ENCODE measurements at regions not wholly inside any gene's neighbourhood (a gene's known extent, or its start where the extent isn't known, plus 50 kb on each side); places are given as distances from the start of the nearest gene placed in this dataset.

GRCh38 chr18:51721388-51721787 lies 523.9 kb upstream of the MEX3C start:
- H3K27ac ChIP-seq: no peak overlapping the region
- H3K9me3 ChIP-seq: no peaks in the 10 kb centered on the region
- DNase-seq: no peak
- H3K27me3 ChIP-seq: no peaks in the 10 kb centered on the region
- TF ChIP-seq POLR2A (IDR thresholded peaks at IDR 0.05): no peak
- TF ChIP-seq, protein P1, sequence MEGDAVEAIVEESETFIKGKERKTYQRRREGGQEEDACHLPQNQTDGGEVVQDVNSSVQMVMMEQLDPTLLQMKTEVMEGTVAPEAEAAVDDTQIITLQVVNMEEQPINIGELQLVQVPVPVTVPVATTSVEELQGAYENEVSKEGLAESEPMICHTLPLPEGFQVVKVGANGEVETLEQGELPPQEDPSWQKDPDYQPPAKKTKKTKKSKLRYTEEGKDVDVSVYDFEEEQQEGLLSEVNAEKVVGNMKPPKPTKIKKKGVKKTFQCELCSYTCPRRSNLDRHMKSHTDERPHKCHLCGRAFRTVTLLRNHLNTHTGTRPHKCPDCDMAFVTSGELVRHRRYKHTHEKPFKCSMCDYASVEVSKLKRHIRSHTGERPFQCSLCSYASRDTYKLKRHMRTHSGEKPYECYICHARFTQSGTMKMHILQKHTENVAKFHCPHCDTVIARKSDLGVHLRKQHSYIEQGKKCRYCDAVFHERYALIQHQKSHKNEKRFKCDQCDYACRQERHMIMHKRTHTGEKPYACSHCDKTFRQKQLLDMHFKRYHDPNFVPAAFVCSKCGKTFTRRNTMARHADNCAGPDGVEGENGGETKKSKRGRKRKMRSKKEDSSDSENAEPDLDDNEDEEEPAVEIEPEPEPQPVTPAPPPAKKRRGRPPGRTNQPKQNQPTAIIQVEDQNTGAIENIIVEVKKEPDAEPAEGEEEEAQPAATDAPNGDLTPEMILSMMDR (IDR thresholded peaks at IDR 0.05): peak in 2 of 6 experiments; percentile 13 to 26
- no peaks in the 10 kb centered on the region for H3K36me3 ChIP-seq
- no peak overlapping the region for H3K4me3 ChIP-seq
- no peaks in the 10 kb centered on the region for H3K4me1 ChIP-seq

- no peak for DNase-seq
- H3K27me3 ChIP-seq: no peaks in the 10 kb centered on the region
- no peak overlapping the region for H3K4me3 ChIP-seq
- no peaks in the 10 kb centered on the region for H3K9me3 ChIP-seq
- H3K36me3 ChIP-seq: no peaks in the 10 kb centered on the region
- H3K4me1 ChIP-seq: no peaks in the 10 kb centered on the region
- TF ChIP-seq, protein P1 (IDR thresholded peaks at IDR 0.05): no peak
- TF ChIP-seq POLR2A (IDR thresholded peaks at IDR 0.05): no peak
- H3K27ac ChIP-seq: no peak overlapping the region
Observed at GRCh38 chr18:51721996-51722395, 524.5 kb upstream of the MEX3C start.

GRCh38 chr18:51724790-51725721 lies 527.6 kb upstream of the MEX3C start:
- H3K4me3 ChIP-seq: no peak overlapping the region

DNA sequence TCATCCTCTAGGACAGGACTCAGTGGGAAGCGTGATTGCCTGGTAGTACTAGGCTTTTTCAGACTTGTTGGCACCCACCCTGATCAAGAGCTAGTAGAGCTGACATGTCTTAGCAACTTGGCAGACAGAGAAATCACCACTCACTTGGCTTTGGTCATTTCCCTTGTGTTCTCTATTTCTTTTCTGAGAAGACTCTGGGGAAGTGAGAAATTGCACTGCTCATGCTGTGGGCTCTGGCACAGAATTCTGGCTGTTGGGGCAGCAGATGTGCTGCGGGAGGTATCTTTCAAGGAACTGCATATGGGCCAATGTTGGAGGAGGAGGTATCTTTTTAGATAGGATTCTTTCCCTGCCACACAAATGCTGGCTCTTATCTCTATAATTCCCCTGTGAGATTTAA lies 529.1 kb upstream of the MEX3C start:
- Histone ChIP-seq H3K9me3 (no peaks in the 10 kb centered on the region), H3K27me3 (no peaks in the 10 kb centered on the region), H3K36me3 (no peaks in the 10 kb centered on the region), H3K4me3 (no peak overlapping the region), H3K27ac (no peak overlapping the region), H3K4me1 (no peaks in the 10 kb centered on the region)
- TF ChIP-seq POLR2A (IDR thresholded peaks at IDR 0.05): no peak
- TF ChIP-seq, protein P1 (IDR thresholded peaks at IDR 0.05): no peak
- no peak for DNase-seq

More at GRCh38 chr18:51724790-51725721, 527.6 kb upstream of the MEX3C start:
- no peak for DNase-seq
- Histone ChIP-seq H3K4me1 (no peaks in the 10 kb centered on the region), H3K27ac (no peak overlapping the region), H3K36me3 (no peaks in the 10 kb centered on the region), H3K9me3 (no peaks in the 10 kb centered on the region), H3K27me3 (no peaks in the 10 kb centered on the region)
- TF ChIP-seq POLR2A (IDR thresholded peaks at IDR 0.05): no peak
- TF ChIP-seq, protein P1 (IDR thresholded peaks at IDR 0.05): no peak

GRCh38 chr18:51727780-51728179 lies 530.3 kb upstream of the MEX3C start:
- no peak for DNase-seq
- H3K4me1 ChIP-seq: no peaks in the 10 kb centered on the region
- no peaks in the 10 kb centered on the region for H3K9me3 ChIP-seq
- H3K27ac ChIP-seq: no peak overlapping the region
- H3K27me3 ChIP-seq: no peaks in the 10 kb centered on the region
- H3K36me3 ChIP-seq: no peaks in the 10 kb centered on the region
- TF ChIP-seq, protein P1 (IDR thresholded peaks at IDR 0.05): no peak
- TF ChIP-seq POLR2A (IDR thresholded peaks at IDR 0.05): no peak
- H3K4me3 ChIP-seq: no peak overlapping the region
